WTC11 (cell line): ENCODE measurements at regions not wholly inside any gene's neighbourhood (a gene's known extent, or its start where the extent isn't known, plus 50 kb on each side); places are given as distances from the start of the nearest gene placed in this dataset.

Experiments used
- ATAC-seq: fragments of 200-7000 bp; cut with Tn5 transposase; 2 replicates; pipeline ENCODE4 v1.10.0; 2021; ENCODE audit warnings: mild to moderate bottlenecking, moderate library complexity
- CTCF ChIA-PET: fragments of 300-600 bp; sonication (Branson Sonifier 250); formaldehyde crosslinking; loops from one replicate; lab custom pipeline; 2021; ENCODE audit warnings: antibody characterized with exemption; lab: Charles Lee
- POLR2A ChIA-PET: fragments of 350-600 bp; sonication (Branson Sonifier 250); formaldehyde crosslinking; loops from one replicate; lab custom pipeline; 2021; ENCODE audit warnings: antibody characterized with exemption; lab: Charles Lee
- DNase-seq: peaks from one replicate; pipeline ENCODE4 v3.0.0; 2021; ENCODE audit warnings: low spot score
- H3K27ac Mint-ChIP-seq: 2 replicates; pipeline ENCODE4 v1.8.0; 2021; ENCODE audit warnings: mixed read lengths
- H3K27me3 Mint-ChIP-seq: 2 replicates; pipeline ENCODE4 v1.8.0; 2021; ENCODE audit warnings: low read depth, mild to moderate bottlenecking, moderate library complexity, mixed read lengths
- H3K36me3 Mint-ChIP-seq: 2 replicates; pipeline ENCODE4 v1.8.0; 2021; ENCODE audit warnings: mixed read lengths
- H3K4me1 Mint-ChIP-seq: 2 replicates; pipeline ENCODE4 v1.8.0; 2022; ENCODE audit warnings: mixed read lengths
- H3K4me3 Mint-ChIP-seq: 2 replicates; pipeline ENCODE4 v1.8.0; 2021; ENCODE audit warnings: mild to moderate bottlenecking, moderate library complexity, mixed read lengths
- H3K9me3 Mint-ChIP-seq: 2 replicates; pipeline ENCODE4 v1.8.0; 2021; ENCODE audit warnings: mixed read lengths
- CTCF ChIP-seq: fragments of 200-600 bp; IDR thresholded peaks from 2 replicates; pipeline ENCODE4 v1.8.0; 2022; ENCODE audit warnings: antibody characterized with exemption
- EMX1 ChIP-seq: fragments of 250-450 bp; sonication (Bioruptor Pico); IDR thresholded peaks from 2 replicates; pipeline ENCODE4 v1.8.0; 2021; ENCODE audit warnings: mild to moderate bottlenecking
- FOXK1 ChIP-seq: sonication (generic); formaldehyde crosslinking; IDR thresholded peaks from 2 replicates; pipeline ENCODE4 v1.8.0; 2022; ENCODE audit warnings: mild to moderate bottlenecking, moderate library complexity, missing genetic modification reagents
- HMGA2 ChIP-seq: fragments of 250-450 bp; sonication (Bioruptor Pico); IDR thresholded peaks from 2 replicates; pipeline ENCODE4 v1.4.0; 2021; ENCODE audit warnings: mild to moderate bottlenecking, moderate library complexity
- JAZF1 ChIP-seq: fragments of 250-450 bp; sonication (Bioruptor Pico); IDR thresholded peaks from 2 replicates; pipeline ENCODE4 v1.9.0; 2021; ENCODE audit warnings: moderate library complexity, mild to moderate bottlenecking, inconsistent platforms
- NFATC4 ChIP-seq: fragments of 250-450 bp; sonication (Bioruptor Pico); IDR thresholded peaks from 2 replicates; pipeline ENCODE4 v1.9.0; 2021; ENCODE audit warnings: mild to moderate bottlenecking
- NR3C1 ChIP-seq: sonication (generic); formaldehyde crosslinking; conservative IDR thresholded peaks from 2 replicates; pipeline ENCODE4 v1.8.1; 2023; ENCODE audit warnings: low read depth, mild to moderate bottlenecking, missing genetic modification reagents
- PRRX2 ChIP-seq: fragments of 250-450 bp; sonication (Bioruptor Pico); IDR thresholded peaks from 2 replicates; pipeline ENCODE4 v1.8.0; 2021; ENCODE audit warnings: mild to moderate bottlenecking
- TEAD1 ChIP-seq: sonication (generic); formaldehyde crosslinking; IDR thresholded peaks from 2 replicates; pipeline ENCODE4 v1.8.0; 2022; ENCODE audit warnings: mild to moderate bottlenecking, missing genetic modification reagents
- USF2 ChIP-seq: sonication (generic); formaldehyde crosslinking; IDR thresholded peaks from 2 replicates; pipeline ENCODE4 v1.8.1; 2023; ENCODE audit warnings: mild to moderate bottlenecking, missing genetic modification reagents, moderate library complexity
- ZMAT4 ChIP-seq: fragments of 250-450 bp; sonication (Bioruptor Pico); IDR thresholded peaks from 2 replicates; pipeline ENCODE4 v1.9.0; 2021; ENCODE audit warnings: mild to moderate bottlenecking
- ZNF121 ChIP-seq: sonication (generic); formaldehyde crosslinking; IDR thresholded peaks from 2 replicates; pipeline ENCODE4 v1.8.0; 2023; ENCODE audit warnings: missing genetic modification reagents
- ZNF416 ChIP-seq: fragments of 250-450 bp; sonication (Bioruptor Pico); IDR thresholded peaks from 2 replicates; pipeline ENCODE4 v1.9.0; 2021; ENCODE audit warnings: mild to moderate bottlenecking, inconsistent platforms
- ZSCAN18 ChIP-seq: fragments of 250-450 bp; sonication (Bioruptor Pico); IDR thresholded peaks from 2 replicates; pipeline ENCODE4 v2.1.2; 2022; ENCODE audit warnings: mild to moderate bottlenecking, moderate library complexity
- TF ChIP-seq, protein P1 (sequence below): sonication (generic); formaldehyde crosslinking; IDR thresholded peaks from 2 replicates; pipeline ENCODE4 v1.8.0; 2022; ENCODE audit warnings: mild to moderate bottlenecking, missing genetic modification reagents
- TF ChIP-seq, protein P2 (sequence below): sonication (generic); formaldehyde crosslinking; IDR thresholded peaks from 2 replicates; pipeline ENCODE4 v1.8.0; 2022; ENCODE audit warnings: mild to moderate bottlenecking, missing genetic modification reagents
- TF ChIP-seq, protein P3 (sequence below): sonication (generic); formaldehyde crosslinking; IDR thresholded peaks from 2 replicates; pipeline ENCODE4 v1.8.1; 2023; ENCODE audit warnings: mild to moderate bottlenecking, missing genetic modification reagents
- TF ChIP-seq, protein P4 (sequence below): sonication (generic); formaldehyde crosslinking; IDR thresholded peaks from 2 replicates; pipeline ENCODE4 v1.8.1; 2022; ENCODE audit warnings: low read depth, mild to moderate bottlenecking, moderate library complexity, missing genetic modification reagents, borderline replicate concordance
- TF ChIP-seq, protein P5 (sequence below): fragments of 250-450 bp; sonication (Bioruptor Pico); IDR thresholded peaks from 2 replicates; pipeline ENCODE4 v1.9.0; 2021; ENCODE audit warnings: moderate library complexity, mild to moderate bottlenecking, inconsistent platforms, borderline replicate concordance

GRCh38 chr11:41826085-41826484 lies 366.6 kb upstream of the LRRC4C start (continued):
- TF ChIP-seq, protein P1, sequence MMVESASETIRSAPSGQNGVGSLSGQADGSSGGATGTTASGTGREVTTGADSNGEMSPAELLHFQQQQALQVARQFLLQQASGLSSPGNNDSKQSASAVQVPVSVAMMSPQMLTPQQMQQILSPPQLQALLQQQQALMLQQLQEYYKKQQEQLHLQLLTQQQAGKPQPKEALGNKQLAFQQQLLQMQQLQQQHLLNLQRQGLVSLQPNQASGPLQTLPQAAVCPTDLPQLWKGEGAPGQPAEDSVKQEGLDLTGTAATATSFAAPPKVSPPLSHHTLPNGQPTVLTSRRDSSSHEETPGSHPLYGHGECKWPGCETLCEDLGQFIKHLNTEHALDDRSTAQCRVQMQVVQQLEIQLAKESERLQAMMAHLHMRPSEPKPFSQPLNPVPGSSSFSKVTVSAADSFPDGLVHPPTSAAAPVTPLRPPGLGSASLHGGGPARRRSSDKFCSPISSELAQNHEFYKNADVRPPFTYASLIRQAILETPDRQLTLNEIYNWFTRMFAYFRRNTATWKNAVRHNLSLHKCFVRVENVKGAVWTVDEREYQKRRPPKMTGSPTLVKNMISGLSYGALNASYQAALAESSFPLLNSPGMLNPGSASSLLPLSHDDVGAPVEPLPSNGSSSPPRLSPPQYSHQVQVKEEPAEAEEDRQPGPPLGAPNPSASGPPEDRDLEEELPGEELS (CRISPR knock-in tag), result no peak
- TF ChIP-seq, protein P2, sequence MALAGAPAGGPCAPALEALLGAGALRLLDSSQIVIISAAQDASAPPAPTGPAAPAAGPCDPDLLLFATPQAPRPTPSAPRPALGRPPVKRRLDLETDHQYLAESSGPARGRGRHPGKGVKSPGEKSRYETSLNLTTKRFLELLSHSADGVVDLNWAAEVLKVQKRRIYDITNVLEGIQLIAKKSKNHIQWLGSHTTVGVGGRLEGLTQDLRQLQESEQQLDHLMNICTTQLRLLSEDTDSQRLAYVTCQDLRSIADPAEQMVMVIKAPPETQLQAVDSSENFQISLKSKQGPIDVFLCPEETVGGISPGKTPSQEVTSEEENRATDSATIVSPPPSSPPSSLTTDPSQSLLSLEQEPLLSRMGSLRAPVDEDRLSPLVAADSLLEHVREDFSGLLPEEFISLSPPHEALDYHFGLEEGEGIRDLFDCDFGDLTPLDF (CRISPR knock-in tag), result no peak
- TF ChIP-seq PRRX2 (no peak), USF2 (no peak), ZSCAN18 (CRISPR knock-in tag) (no peak), ZNF121 (no peak)

- Mint-ChIP-seq H3K4me3 (no peak overlapping the region), H3K9me3 (peaks cover 28% of the 10 kb centered on the region), H3K27ac (no peak overlapping the region), H3K36me3 (peaks cover under 1% of the 10 kb centered on the region), H3K27me3 (no peaks in the 10 kb centered on the region), H3K4me1 (no peaks in the 10 kb centered on the region)
- CTCF ChIA-PET, result interaction anchor here (0.9 kb wide), 1 partner anchor 9 kb away, joined by 3 read pairs; no protein-coding TSS in a partner anchor
- TF ChIP-seq NFATC4 (CRISPR knock-in tag), result no peak
- TF ChIP-seq, protein P3, sequence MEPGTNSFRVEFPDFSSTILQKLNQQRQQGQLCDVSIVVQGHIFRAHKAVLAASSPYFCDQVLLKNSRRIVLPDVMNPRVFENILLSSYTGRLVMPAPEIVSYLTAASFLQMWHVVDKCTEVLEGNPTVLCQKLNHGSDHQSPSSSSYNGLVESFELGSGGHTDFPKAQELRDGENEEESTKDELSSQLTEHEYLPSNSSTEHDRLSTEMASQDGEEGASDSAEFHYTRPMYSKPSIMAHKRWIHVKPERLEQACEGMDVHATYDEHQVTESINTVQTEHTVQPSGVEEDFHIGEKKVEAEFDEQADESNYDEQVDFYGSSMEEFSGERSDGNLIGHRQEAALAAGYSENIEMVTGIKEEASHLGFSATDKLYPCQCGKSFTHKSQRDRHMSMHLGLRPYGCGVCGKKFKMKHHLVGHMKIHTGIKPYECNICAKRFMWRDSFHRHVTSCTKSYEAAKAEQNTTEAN (CRISPR knock-in tag), result no peak
- no peak for TF ChIP-seq FOXK1
- TF ChIP-seq ZMAT4 (CRISPR knock-in tag), result no peak
- no peak for TF ChIP-seq ZNF121
- TF ChIP-seq NR3C1 (CRISPR knock-in tag), result no peak
- TF ChIP-seq JAZF1, result no peak
- TF ChIP-seq EMX1 (CRISPR knock-in tag), result no peak
- TF ChIP-seq CTCF, result no peak
- TF ChIP-seq, protein P4, sequence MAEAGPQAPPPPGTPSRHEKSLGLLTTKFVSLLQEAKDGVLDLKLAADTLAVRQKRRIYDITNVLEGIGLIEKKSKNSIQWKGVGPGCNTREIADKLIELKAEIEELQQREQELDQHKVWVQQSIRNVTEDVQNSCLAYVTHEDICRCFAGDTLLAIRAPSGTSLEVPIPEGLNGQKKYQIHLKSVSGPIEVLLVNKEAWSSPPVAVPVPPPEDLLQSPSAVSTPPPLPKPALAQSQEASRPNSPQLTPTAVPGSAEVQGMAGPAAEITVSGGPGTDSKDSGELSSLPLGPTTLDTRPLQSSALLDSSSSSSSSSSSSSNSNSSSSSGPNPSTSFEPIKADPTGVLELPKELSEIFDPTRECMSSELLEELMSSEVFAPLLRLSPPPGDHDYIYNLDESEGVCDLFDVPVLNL (CRISPR knock-in tag), result no peak
- TF ChIP-seq ZNF416, result no peak
- no peak for TF ChIP-seq HMGA2
- TF ChIP-seq, protein P5, sequence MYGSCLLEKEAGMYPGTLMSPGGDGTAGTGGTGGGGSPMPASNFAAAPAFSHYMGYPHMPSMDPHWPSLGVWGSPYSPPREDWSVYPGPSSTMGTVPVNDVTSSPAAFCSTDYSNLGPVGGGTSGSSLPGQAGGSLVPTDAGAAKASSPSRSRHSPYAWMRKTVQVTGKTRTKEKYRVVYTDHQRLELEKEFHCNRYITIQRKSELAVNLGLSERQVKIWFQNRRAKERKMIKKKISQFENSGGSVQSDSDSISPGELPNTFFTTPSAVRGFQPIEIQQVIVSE (CRISPR knock-in tag), result no peak
- no peak for TF ChIP-seq TEAD1
- TF ChIP-seq, all 79 proteins: peak for 0
- no peak for ATAC-seq
- DNase-seq, result no peak
- POLR2A ChIA-PET, result interaction anchor here (0.7 kb wide), 1 partner anchor 625 kb away, joined by 4 read pairs; no protein-coding TSS in a partner anchor
Observed at GRCh38 chr11:41836431-41836830, 377.0 kb upstream of the LRRC4C start.
